Activated T-cell treated with anti-CD3 and anti-CD28 coated beads, Interleukin-2, amount 50 U/mL, for 4 hours (primary cell): ENCODE measurements at regions not wholly inside any gene's neighbourhood (a gene's known extent, or its start where the extent isn't known, plus 50 kb on each side); places are given as distances from the start of the nearest gene placed in this dataset.

Experiments used
- ATAC-seq, 2 donors: fragments of 200-7000 bp; cut with Tn5 transposase; one replicate each; pipeline ENCODE4 v1.10.0; 2021
- DNase-seq: peaks from one replicate; pipeline ENCODE4 v3.0.0-alpha.2; 2020
- H3K27me3 Mint-ChIP-seq: one replicate; pipeline ENCODE4 v1.8.0; 2021; ENCODE audit warnings: low read depth, mixed read lengths
- H3K36me3 Mint-ChIP-seq: one replicate; pipeline ENCODE4 v1.8.0; 2022; ENCODE audit warnings: mixed read lengths; ENCODE audit not compliant: insufficient read depth
- H3K4me1 Mint-ChIP-seq: one replicate; pipeline ENCODE4 v1.8.0; 2021; ENCODE audit warnings: low read depth, mixed read lengths
- H3K4me3 Mint-ChIP-seq: one replicate; pipeline ENCODE4 v1.8.0; 2021; ENCODE audit warnings: mild to moderate bottlenecking, moderate library complexity, mixed read lengths
- H3K9me3 Mint-ChIP-seq: one replicate; pipeline ENCODE4 v1.8.0; 2021; ENCODE audit warnings: mixed read lengths

DNA sequence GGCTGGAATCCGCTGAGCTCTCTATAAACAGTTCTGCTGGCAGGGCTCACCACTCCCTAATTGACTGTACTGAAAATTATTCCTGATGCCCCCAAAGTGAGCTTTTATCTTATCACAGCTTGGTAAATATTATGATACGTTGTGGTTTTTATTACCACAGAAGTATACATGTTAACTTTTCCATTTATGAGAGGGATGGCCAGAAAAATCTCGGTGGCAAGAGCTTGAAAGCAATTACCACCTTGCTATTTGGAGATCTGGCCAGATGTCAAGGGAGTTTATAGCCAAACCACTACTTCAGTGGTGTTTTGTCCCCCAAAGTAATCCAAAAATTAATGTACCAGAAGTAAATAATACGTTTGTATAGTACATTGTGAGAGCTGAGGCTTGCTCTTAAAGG lies 75.4 kb upstream of the RCN1 start:
- H3K9me3 Mint-ChIP-seq = no peaks in the 10 kb centered on the region
- H3K27me3 Mint-ChIP-seq = peaks cover 10% of the 10 kb centered on the region
- ATAC-seq = no peak
- no peaks in the 10 kb centered on the region for H3K4me1 Mint-ChIP-seq
- peaks cover 1% of the 10 kb centered on the region for H3K36me3 Mint-ChIP-seq
- DNase-seq = no peak
- no peak overlapping the region for H3K4me3 Mint-ChIP-seq

DNA sequence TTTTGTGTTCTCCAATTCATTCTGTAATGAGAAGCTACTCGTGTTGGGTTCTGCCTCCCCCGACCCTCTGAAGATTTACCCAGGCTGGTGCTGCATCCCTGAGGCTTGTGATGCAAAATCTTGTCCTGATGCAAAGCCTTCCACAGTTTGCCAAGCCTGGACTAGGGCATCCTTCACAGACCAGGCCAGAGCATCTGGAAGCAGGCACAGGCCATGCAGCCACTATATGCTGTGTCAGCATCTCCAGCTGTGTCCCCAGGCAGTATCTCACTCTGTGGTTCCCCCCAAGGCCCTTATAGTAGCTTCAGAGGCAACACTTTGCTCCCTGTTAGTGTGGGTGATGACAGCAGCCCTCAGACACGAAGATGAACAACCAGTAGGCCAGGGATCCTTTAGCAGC lies 77.3 kb upstream of the RCN1 start:
- no peaks in the 10 kb centered on the region for H3K4me1 Mint-ChIP-seq
- DNase-seq = no peak
- ATAC-seq = no peak
- peaks cover 19% of the 10 kb centered on the region for H3K27me3 Mint-ChIP-seq
- no peaks in the 10 kb centered on the region for H3K36me3 Mint-ChIP-seq
- H3K9me3 Mint-ChIP-seq = no peaks in the 10 kb centered on the region
- H3K4me3 Mint-ChIP-seq = no peak overlapping the region

DNA sequence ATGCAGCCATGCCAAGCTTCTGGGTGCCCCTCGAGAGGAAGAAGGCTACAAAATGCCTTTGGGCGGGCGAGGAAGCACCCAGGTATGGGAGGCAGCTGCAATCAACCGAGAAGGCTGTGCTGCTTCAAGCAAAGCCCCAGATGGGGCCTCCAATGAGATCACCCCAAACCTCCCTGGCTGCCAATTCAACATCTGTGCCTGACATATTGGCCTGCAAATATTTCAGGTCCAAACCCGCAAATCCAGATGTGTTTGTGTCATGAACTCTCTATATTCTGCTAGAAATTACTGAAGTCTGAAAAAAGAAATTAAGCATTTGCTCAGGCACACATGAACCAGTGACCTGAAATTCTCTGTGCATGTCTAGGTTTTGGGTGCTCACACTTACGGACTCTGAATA lies 78.8 kb upstream of the RCN1 start:
- H3K9me3 Mint-ChIP-seq = no peaks in the 10 kb centered on the region
- no peaks in the 10 kb centered on the region for H3K4me1 Mint-ChIP-seq
- no peak overlapping the region for H3K4me3 Mint-ChIP-seq
- ATAC-seq (no peak), DNase-seq (no peak)
- no peaks in the 10 kb centered on the region for H3K36me3 Mint-ChIP-seq
- peaks cover 21% of the 10 kb centered on the region for H3K27me3 Mint-ChIP-seq

DNA sequence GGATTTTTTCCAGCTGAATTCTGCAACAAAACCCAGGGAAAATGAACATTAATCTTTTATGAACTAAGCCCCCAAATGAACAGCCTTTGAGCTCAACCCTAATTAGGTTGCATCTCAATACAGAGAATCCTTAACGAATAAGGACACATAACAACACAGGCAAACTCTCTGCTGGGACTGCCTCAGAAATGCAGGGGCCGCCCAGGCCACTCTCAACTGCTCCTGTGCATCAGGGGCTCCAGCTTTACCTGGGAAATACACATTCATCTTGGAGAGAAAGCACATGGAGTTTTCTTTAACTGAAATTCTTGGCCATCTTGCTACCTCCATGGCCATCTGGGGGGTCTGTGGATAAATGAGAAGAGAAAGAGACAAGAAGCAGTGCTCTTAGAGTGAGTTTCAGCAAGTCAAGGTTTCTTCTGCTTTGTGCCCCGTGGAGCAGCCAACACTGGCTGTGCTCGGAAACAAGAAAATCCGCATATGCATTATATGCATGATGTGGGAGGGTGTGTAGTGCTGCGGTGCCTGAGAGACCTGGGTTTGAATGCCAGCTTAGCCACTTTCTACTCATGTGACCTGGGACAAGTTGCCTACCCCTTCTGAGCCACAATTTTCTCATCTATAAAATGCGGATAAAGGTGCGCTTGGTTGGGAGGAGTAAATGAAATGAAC lies 81.9 kb upstream of the RCN1 start:
- Mint-ChIP-seq H3K9me3 (no peaks in the 10 kb centered on the region), H3K36me3 (no peaks in the 10 kb centered on the region), H3K4me3 (no peak overlapping the region), H3K27me3 (peaks cover 21% of the 10 kb centered on the region), H3K4me1 (no peaks in the 10 kb centered on the region)
- ATAC-seq (no peak), DNase-seq (no peak)

DNA sequence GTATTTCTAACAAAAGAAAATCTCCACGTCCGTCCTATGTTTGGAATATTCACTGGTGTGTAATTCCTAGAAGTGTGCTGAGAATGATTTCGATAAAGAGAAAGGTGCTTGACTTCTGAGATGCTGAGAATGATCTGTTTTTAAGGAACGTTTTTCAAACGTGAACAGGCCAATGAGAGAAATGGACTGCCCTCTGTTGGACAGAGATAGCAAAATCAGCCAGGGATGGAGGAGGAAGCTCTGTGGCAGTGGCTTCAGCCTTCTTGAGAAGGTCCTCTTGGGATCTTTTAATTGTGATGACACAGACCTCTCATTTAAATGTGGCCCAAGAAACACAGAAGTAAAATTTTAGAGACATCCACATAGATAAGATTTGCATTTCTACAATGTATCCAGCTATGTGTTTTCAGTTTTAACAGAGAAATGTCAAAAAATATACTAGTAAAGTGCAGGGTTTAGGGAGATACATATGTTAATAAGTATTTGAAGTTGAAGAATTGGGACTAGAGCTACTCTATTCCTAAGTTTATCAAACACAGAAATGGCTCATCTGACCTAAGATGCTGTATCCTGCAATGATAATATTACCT lies 84.0 kb upstream of the RCN1 start:
- ATAC-seq (peak in 1 of 2 donors; percentile 40), DNase-seq (no peak)
- no peak overlapping the region for H3K4me3 Mint-ChIP-seq

DNA sequence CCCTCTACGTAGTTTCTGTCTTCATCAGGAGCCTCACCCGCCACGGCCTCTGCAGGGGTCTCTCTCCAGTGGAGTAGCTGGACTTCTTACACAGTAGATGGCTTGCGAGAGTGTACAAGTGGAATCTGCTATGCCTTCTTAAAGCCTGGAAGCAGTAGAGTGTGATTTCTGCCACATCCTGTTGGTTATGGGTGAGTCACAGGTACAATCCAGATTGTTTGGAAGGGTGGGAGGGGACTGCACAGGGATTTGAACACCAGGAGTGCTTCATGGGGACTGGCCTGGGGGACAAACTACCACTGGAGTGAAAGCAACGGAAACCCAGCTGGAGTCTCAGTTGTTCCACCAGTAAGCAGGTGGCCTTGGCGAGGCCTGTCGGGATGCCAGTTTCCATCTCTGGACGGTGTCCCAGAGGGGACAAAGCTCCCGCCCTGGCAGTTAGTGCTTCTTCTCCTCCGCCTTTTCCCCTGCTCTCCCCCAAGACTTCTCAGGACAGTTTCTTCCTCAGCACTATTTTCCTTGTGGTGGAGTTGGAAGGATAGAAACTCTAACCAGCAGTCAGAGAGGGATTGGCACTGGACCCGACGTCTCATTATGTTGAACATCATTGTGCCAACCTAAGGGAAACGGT lies 85.0 kb upstream of the RCN1 start:
- H3K4me3 Mint-ChIP-seq = no peak overlapping the region
- no peaks in the 10 kb centered on the region for H3K4me1 Mint-ChIP-seq
- no peaks in the 10 kb centered on the region for H3K36me3 Mint-ChIP-seq
- ATAC-seq (no peak), DNase-seq (no peak)
- no peaks in the 10 kb centered on the region for H3K9me3 Mint-ChIP-seq
- H3K27me3 Mint-ChIP-seq = peaks cover 23% of the 10 kb centered on the region

More for the DNA sequence above, 84.0 kb upstream of the RCN1 start:
- Mint-ChIP-seq H3K9me3 (no peaks in the 10 kb centered on the region), H3K27me3 (peaks cover 21% of the 10 kb centered on the region), H3K4me1 (no peaks in the 10 kb centered on the region), H3K36me3 (no peaks in the 10 kb centered on the region)

DNA sequence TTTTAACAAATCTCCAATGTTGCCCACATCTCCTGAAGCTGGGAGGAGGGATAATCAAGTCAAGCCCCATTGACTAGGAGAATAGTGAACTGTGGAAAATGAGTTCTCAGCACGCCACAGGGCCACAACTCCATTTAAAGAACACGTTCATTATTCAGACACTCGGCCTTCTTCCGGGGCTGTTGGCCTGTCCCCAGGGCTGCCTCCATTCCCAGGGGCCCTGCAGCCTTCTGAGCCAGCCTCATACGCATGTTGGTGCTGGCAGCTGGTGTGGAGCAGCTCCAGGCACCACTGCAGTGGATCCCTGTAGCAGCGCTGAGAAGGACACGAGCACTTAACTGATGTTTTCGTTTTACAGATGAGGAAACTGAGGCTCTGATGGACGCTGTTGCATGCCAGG lies 87.5 kb upstream of the RCN1 start:
- Mint-ChIP-seq H3K9me3 (no peaks in the 10 kb centered on the region), H3K4me1 (no peaks in the 10 kb centered on the region), H3K27me3 (peaks cover 11% of the 10 kb centered on the region), H3K4me3 (no peak overlapping the region), H3K36me3 (no peaks in the 10 kb centered on the region)
- DNase-seq = no peak
- ATAC-seq = no peak

DNA sequence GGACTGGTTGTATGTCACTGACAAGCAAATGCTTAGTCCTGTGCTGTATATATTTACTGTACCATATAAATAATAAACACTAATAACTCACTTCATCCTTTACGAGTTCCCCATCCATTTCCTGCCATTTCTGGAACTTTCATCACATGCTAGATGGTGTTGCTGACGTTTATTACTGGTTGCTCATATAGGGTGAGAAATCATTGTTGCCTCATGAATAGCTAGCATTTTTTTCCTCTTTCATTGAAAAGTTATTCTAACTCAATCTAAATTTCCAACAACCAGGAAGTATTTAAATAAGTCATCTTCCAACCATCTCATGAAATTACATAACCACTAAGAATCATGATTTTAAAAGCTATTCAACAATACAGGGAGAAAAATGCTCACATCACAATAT lies 88.6 kb upstream of the RCN1 start:
- H3K27me3 Mint-ChIP-seq = peaks cover 13% of the 10 kb centered on the region
- ATAC-seq (no peak), DNase-seq (no peak)
- no peaks in the 10 kb centered on the region for H3K4me1 Mint-ChIP-seq
- no peaks in the 10 kb centered on the region for H3K36me3 Mint-ChIP-seq
- H3K9me3 Mint-ChIP-seq = no peaks in the 10 kb centered on the region
- no peak overlapping the region for H3K4me3 Mint-ChIP-seq

DNA sequence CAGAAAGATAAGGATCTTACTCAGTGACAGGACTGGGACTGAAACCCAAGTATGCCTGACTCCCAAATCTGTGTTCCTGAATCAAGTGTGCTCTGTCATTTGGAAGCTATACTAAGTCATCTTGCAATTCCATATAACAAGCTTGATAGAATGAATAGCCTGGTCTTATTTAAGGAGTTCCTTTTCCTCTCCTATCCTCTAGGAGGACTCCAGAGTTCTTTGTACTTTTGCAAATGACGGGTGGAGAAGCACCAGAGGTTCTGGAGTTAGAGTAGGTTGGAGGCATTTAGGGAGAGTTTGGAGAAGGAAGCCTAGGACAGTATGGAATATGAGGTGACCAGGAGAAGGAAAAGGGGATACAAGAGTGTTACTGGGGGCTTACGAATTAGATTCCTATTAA lies 92.9 kb upstream of the RCN1 start:
- H3K27me3 Mint-ChIP-seq = peaks cover 13% of the 10 kb centered on the region
- DNase-seq (no peak), ATAC-seq (no peak)
- H3K36me3 Mint-ChIP-seq = no peaks in the 10 kb centered on the region
- H3K4me3 Mint-ChIP-seq = no peak overlapping the region
- H3K4me1 Mint-ChIP-seq = peaks cover 14% of the 10 kb centered on the region
- H3K9me3 Mint-ChIP-seq = no peaks in the 10 kb centered on the region

DNA sequence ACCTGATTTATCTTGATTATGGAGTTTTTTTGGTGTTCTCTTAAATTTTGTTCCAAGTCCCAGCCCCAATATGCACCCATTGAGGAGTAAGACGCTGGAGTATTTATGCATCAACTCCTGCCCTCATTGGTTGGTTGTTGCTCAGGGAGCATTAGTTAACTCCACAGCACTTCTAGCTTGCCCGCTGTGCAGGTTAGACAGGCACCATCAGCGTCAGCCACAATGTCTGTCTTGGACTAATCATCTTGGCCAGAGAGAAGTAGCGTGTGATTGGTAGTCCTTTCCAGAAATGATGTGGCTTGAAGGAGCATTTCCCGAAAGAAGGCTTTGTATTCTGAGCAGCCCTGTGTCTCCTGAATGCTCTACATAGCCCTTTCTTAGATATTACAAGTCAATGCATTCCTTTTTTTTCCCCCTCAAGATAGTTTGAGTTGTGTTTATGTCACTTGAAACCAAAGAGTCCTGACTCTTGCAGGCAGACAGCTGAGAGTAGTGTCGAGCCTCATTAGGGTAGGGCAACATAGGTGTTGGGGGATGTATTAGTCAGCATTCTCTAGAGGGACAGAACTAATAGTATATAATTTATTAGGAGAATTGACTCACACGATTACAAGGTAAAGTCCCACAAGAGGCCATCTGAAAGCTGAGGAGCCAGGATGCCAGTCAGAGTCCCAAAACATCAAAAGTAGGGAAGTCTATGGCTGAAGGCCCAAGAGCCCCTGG lies 94.6 kb upstream of the RCN1 start:
- H3K36me3 Mint-ChIP-seq = no peaks in the 10 kb centered on the region
- peaks cover 8% of the 10 kb centered on the region for H3K27me3 Mint-ChIP-seq
- H3K4me1 Mint-ChIP-seq = peaks cover 14% of the 10 kb centered on the region
- ATAC-seq (no peak), DNase-seq (no peak)
- no peaks in the 10 kb centered on the region for H3K9me3 Mint-ChIP-seq
- H3K4me3 Mint-ChIP-seq = no peak overlapping the region

DNA sequence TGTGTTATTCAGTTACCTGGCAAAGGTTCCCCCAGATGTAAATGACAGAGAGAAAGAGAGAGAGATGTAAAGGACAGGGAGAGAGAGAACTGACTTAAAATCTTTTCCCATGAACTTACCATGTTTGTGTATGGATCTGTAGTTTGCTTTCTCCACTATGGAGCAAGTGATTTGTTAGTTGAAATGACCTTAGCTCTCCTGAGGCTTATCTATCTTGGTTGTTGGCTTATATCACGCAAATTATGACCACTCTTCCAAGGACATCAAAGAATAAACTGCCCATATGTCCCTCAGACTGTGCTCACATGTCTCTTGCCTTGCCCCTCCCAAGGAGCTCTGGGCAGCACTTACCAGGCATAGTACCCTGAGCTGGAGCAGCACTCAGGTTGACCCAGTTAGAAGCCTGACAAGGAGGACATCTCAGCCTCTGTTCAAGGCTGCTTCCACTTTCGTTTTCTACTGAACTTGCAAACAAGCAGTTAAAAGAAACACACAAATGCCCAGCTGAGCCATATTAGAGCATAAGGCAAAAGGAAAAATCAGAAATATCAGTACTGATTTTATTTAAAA lies 95.3 kb upstream of the RCN1 start:
- Mint-ChIP-seq H3K27me3 (peaks cover 8% of the 10 kb centered on the region), H3K36me3 (no peaks in the 10 kb centered on the region), H3K4me1 (peaks cover 14% of the 10 kb centered on the region), H3K4me3 (peak overlapping the region; percentile 69), H3K9me3 (no peaks in the 10 kb centered on the region)
- DNase-seq (no peak), ATAC-seq (peak in 1 of 2 donors; percentile 28)

DNA sequence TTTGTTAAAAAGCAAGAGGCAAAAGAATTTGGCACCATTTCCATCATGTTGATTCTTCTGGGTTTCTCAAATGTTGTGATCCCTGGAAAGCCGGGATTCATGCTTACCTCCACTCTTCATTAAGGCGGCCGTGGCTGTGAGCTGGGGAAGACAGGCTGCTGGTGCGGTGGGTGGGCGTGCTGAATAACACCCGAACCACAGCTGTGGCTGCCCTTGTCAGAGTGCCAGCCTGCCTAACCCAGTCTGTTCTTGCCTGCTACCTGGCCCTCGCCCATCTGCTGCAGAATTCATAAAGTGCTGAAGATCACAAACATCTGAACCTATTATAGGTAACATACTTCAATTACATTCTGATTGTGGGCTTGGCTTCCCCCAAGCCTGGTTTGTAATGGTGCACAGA lies 95.8 kb upstream of the RCN1 start:
- H3K36me3 Mint-ChIP-seq = no peaks in the 10 kb centered on the region
- H3K27me3 Mint-ChIP-seq = peaks cover 6% of the 10 kb centered on the region
- ATAC-seq (no peak), DNase-seq (no peak)
- peaks cover 14% of the 10 kb centered on the region for H3K4me1 Mint-ChIP-seq
- no peaks in the 10 kb centered on the region for H3K9me3 Mint-ChIP-seq
- H3K4me3 Mint-ChIP-seq = no peak overlapping the region

DNA sequence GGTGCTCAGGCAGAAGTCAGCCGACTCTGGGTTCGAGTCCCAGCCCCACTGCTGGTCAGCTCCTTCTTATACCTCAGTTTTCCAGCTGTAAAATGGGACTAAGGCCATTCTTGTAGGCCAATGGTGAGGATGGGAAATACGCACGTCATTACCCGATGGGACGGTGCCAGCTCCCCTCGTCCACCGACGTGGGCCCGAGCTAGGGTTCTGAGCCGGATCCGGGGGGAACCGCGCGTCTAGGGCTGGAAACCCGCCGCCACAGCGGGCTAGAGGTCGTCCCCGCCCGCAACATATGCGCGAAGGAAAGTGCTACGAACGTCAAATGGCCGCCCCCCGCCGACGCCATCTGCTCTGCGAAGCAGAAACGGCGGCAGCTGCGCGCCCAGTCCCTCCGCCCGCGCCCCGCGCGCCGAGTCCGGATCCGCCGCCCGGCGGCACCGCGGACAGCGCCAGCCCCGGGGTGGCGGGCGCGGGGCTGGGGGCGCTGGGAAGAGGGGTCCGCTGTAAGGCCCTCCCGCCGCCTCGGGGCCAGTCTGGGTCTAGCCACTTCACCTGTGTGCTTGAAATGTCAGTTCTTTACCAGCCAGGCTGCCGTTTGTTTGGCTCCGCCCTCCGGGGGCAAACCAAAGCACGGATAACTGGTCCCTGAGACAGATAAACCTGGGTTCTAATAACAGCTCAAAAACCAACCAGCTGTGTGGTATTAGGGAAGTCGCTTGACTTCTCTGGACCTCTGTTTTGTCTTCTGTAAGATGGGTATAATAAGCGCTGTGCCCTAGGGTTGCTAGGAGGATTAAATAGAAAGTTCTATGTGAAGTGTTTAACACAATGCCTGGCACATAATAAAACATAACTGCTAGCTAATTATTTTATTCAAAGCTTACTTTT lies 103.5 kb upstream of the RCN1 start:
- Mint-ChIP-seq H3K4me1 (no peaks in the 10 kb centered on the region), H3K9me3 (no peaks in the 10 kb centered on the region), H3K27me3 (peaks cover 36% of the 10 kb centered on the region), H3K36me3 (no peaks in the 10 kb centered on the region), H3K4me3 (no peak overlapping the region)
- DNase-seq (no peak), ATAC-seq (peak in 1 of 2 donors; percentile 37)
